Panc1 (cell line): ENCODE measurements at regions not wholly inside any gene's neighbourhood (a gene's known extent, or its start where the extent isn't known, plus 50 kb on each side); places are given as distances from the start of the nearest gene placed in this dataset.

Source experiments
- TCF7L2 ChIP-seq: IDR thresholded peaks from 2 replicates; pipeline ENCODE4 v1.6.1; 2011; ENCODE audit warnings: mild to moderate bottlenecking, low read depth, low read length, inconsistent platforms
- TF ChIP-seq, protein P1 (sequence below): fragments of 450-650 bp; IDR thresholded peaks from 2 replicates; pipeline ENCODE4 v1.5.1; 2017; ENCODE audit warnings: mild to moderate bottlenecking

GRCh38 chr7:108890862-108891261 is 321.2 kb downstream of the DNAJB9 start:
- no peak for TF ChIP-seq TCF7L2
- TF ChIP-seq, protein P1, sequence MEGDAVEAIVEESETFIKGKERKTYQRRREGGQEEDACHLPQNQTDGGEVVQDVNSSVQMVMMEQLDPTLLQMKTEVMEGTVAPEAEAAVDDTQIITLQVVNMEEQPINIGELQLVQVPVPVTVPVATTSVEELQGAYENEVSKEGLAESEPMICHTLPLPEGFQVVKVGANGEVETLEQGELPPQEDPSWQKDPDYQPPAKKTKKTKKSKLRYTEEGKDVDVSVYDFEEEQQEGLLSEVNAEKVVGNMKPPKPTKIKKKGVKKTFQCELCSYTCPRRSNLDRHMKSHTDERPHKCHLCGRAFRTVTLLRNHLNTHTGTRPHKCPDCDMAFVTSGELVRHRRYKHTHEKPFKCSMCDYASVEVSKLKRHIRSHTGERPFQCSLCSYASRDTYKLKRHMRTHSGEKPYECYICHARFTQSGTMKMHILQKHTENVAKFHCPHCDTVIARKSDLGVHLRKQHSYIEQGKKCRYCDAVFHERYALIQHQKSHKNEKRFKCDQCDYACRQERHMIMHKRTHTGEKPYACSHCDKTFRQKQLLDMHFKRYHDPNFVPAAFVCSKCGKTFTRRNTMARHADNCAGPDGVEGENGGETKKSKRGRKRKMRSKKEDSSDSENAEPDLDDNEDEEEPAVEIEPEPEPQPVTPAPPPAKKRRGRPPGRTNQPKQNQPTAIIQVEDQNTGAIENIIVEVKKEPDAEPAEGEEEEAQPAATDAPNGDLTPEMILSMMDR, result no peak
